ENCODE measurements at regions not wholly inside any gene's neighbourhood (a gene's known extent, or its start where the extent isn't known, plus 50 kb on each side); places are given as distances from the start of the nearest gene placed in this dataset.

- DNase-seq (ENCODE audit: low spot score) = no peak
Measured at GRCh38 chr14:22418631-22419030, 170.4 kb downstream of the DAD1 start.

- no peak for DNase-seq (ENCODE audit: low spot score)
Measured at GRCh38 chr14:22417914-22418313, 171.1 kb downstream of the DAD1 start.

DNA sequence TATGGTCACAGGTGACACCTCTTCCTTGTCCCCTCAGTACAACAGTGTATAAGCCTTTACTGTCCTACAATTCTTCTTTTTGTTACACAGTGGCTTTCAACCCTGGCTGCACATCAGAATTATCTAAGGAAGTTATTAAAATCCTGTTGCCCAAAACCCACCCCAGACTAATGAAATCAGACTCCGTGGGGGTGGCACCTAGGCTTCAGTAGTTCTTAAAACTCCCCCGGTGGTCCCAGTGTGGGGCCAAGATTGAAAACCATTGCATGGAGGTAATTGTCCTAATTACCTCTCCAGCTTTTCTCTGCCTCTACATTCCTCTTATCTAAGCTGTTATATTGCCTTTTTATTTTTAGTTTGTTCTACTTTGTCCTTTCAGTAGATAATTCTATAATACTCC, 172.8 kb downstream of the DAD1 start:
- no peak for DNase-seq (ENCODE audit: low spot score)

DNA sequence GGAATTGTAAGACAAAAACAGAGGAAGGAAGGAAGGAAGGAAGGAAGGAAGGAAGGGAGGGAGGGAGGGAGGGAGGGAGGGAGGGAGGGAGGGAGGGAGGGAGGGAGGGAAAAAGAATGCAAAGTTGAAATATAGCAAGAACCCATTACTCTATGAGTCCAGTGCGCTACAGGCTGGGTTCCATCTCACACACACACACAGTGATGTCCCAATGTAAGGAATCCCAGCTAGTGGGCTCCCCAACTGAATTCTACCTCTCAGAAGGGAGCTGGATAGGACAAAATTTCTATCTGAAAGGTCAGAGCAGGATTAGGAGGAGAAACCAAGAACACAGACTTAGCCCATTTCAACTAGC, 173.4 kb downstream of the DAD1 start:
- no peak for DNase-seq (ENCODE audit: low spot score)

DNA sequence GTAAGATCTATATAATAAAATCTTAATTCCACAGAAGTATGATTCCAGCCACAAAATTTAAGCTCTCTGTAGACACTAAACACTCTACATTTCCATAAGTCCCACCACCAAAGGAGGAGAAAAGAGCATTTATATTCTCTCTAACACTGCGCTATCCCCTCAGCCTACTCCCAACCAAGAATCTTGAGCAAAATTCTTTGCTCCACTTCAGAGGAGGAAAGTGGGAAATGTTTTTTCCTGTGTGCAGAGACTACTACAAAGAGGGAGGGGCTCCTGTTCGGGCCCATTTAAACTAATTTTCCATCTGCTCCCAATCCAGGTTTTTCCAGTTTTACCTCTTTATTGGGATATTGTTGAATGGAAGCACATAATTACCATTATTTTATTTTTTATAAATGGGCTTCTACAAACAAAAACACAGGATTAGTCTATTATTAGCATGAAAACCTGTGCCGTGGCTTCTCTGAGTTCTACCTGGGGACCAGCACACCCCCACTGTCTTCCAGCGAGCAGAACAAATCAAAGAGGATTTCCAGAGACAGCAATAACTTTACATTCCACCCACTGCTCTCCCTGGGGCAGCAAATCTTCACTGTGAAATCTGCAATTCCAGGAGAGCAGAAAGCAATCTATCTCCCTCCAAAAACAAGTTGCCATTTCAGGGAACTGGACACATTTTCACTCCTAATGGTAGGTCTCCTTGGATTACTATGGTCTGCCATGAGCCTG, 174.0 kb downstream of the DAD1 start:
- no peak for DNase-seq (ENCODE audit: low spot score)

DNA sequence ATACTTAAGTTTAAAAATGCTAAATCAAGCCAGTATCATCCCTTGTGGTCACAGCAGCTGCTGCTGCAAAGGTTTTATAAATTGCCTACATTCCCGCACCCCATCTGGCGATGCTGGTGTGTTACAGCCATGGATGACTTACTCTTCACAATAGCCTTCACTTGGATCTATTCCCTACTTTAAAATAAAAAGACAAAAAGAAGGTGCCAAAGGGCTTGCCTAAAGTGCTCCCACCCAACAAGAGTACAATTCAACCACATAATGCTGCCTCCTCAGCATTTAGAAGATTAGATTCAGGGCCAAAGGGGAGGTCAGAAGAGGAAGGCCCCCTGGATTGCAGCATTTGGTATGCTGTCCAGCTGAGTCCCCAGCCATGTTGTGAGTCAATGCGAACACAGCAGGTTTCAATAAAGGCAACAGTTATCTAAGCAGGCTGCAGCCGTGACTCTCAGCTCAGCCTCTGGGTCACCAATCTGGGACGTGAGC, 176.1 kb downstream of the DAD1 start:
- DNase-seq (ENCODE audit: low spot score) = no peak

- DNase-seq (ENCODE audit: low spot score) = no peak
Measured at GRCh38 chr14:22411398-22412055, 177.5 kb downstream of the DAD1 start.

DNA sequence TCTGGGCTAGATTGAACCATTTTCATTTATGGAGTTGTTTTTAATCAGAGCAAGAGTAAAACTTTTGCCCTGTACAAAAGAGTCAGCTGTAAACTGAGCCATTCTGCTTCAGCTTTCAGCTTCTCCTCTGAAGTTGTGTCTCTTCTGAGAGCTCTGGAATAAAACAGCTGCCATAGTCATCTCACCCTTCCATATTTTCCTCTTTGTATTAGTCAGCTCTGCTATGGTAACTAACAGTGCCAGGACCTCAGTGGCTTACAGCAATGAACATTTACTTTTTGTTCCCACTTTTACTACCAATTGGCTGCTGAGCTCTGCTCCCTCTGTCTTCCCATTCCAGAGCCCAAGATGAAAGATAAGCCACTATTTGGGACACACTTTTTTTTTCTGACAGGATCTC, 178.5 kb downstream of the DAD1 start:
- DNase-seq (ENCODE audit: low spot score) = no peak

DNA sequence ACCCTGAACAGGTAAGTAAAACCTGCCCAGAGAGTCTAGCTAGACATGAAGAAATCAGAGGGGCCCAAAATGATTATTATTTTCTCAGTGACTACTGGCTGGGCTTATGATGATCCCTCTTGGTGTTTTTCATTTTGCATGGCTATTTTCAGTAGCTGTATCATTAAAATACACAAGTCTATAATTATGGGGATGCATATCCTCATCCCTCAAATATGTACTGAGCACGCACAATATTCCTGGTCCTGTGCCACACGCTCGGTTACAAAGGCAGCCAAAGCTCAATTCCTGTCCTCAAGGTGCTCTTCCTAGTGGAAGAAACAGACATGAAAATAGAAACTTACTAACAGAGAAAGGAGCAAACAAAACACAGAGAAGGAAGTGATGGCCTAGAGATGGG, 180.0 kb downstream of the DAD1 start:
- no peak for DNase-seq (ENCODE audit: low spot score)

DNA sequence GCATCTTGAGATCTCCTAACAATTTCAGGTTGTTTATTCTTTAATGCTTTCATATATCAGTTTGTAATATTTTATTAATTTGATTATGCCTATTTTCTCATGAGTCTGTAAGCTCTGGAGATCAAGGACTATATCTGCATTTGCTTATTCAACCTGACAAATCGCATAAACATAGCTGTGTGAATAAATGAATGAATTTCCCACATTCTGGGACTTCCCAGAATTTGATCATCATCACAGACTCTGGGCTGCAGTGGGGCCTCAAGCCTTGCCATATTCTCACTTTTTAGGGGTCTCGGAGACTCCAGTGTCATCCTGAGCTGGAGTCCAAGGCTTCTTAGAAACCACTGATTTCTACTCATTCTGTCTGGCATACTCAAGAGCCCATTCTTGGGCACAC, 180.5 kb downstream of the DAD1 start:
- DNase-seq (ENCODE audit: low spot score) = no peak

- DNase-seq (ENCODE audit: low spot score) = no peak
Measured at GRCh38 chr14:22407033-22407432, 182.0 kb downstream of the DAD1 start.

GRCh38 chr14:22405201-22405600, 183.8 kb downstream of the DAD1 start:
- DNase-seq (ENCODE audit: low spot score) = no peak

DNA sequence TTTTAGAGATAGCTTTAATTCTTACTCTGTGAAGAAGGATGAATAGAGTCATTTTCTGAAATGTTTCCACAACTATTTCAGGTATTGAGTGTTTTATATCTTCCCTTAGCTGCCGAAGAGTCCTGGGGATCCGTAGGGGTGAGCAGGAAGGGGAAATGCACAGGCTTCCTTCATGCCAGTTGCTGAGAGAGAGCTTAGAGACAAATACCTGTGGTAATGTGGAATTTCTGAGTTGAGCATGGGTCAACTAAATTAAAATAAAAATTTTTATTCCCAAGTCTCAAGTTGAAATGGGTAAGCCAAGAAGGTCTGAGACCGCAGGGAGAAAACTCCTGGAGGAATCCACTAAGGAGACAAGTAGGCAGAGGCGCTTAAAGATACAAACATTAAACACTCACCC, 185.7 kb downstream of the DAD1 start:
- no peak for DNase-seq (ENCODE audit: low spot score)

DNA sequence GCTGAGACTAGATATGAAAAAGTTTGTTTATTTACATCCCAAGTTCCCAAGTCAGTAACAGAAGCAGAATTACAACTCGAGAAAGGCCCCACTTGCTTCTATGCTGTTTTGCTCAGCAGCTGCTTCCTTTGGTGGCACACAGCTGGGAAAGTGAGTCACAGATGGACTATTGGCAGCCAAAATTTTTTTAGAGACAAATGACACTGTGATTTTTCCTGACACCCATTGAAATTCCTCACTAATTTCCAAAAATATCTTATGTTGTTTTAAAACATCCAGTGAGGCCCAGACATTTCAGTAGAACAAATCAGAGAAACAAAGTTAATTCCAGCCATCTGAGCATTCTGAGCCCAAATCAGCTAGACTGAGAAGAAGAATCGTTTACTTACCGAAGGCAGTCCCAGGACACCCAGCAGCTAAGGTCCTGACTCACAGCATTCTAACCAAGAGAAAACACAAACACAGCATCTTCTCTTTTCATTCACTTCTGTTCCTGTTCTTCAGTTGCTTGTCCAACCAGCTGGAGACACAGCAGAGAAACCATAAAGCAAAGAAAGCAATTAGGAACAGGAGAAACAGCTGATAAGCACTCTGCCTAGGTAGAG, 188.3 kb downstream of the DAD1 start:
- DNase-seq (ENCODE audit: low spot score) = no peak

DNA sequence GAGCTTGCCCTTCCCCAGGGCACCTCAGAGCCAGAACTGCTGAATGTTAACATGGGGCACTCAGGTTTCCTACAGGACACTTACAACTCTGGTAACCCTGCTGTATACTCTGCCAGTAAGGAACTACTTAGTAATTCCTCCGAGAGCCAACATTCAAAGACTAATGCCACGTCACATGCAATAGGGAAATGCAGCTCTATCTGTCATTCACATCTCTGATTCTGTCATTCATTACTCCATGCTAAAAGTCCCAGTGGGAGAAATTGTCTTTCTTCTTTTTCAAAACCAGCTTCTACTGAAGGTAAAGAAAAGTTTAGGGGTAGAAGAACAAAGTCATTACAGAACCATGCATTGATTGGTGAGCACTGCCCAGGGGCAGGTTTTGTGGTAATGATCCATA, 189.2 kb downstream of the DAD1 start:
- DNase-seq (ENCODE audit: low spot score) = no peak

DNA sequence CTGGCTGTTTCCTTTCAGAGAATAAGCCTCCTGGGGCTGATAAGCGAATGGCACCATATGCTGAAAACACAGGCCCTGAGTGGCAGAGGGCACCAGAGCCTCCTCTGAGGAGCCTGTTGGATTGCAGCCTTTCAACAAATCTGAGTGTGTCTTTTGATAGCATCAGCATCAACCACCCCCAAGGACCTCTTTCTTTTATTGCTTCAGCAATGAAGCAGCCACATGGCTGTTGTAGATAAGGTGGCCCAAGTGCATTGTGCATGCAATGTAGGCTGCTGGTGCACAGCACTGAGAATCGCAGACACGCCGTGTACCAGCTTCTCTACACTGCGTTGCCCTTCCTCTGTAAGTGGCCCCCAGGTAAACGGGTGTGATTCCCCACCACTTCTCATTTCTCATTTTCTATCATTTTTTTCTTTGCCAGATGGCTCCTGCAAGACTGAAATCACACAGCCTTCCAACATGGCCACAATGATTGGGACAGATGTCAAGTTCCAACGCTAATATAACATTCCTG, 191.7 kb downstream of the DAD1 start:
- DNase-seq (ENCODE audit: low spot score) = no peak

DNA sequence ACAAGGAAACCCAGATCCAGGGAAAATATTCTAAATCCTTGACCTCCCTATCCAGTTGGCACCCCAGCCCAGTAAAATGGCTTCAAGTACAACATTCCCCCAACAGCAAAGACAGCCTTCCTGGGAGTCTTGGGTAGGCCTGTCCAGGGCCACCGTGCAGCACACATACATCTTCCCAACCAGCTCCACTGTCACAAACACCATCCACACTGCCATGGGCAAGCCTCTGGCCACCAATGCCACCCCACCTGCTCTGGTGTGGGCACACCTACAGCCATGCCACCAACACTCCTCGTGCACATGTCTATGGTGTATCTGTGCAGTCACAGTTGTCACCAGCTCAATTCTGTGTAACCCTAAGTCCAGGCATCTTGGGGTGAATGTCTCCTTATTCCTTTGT, 193.2 kb downstream of the DAD1 start:
- DNase-seq (ENCODE audit: low spot score) = no peak

GRCh38 chr14:22394616-22395015, 194.4 kb downstream of the DAD1 start:
- no peak for DNase-seq (ENCODE audit: low spot score)

DNA sequence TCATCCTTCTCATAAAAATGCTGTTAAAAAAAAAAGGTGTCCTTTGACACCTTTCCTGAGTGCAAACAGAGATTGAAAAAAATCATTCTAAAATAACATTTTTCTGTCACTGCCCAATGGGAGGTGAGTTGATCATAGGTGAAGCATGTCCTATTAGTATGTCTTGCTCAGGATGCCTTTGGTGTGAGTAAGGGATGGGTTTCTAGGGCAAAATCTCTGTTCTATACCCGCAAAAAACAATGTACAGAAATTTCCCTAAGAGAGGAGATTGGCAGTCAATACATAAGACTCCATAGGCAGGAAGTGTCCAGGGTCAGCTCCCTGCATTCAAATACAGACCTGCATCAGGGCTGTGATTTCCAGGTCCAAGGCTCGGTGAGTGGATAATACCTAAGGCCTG, 195.2 kb downstream of the DAD1 start:
- no peak for DNase-seq (ENCODE audit: low spot score)

GRCh38 chr14:22391908-22392565, 197.0 kb downstream of the DAD1 start:
- peak; percentile 81 for DNase-seq (ENCODE audit: low spot score)

DNA sequence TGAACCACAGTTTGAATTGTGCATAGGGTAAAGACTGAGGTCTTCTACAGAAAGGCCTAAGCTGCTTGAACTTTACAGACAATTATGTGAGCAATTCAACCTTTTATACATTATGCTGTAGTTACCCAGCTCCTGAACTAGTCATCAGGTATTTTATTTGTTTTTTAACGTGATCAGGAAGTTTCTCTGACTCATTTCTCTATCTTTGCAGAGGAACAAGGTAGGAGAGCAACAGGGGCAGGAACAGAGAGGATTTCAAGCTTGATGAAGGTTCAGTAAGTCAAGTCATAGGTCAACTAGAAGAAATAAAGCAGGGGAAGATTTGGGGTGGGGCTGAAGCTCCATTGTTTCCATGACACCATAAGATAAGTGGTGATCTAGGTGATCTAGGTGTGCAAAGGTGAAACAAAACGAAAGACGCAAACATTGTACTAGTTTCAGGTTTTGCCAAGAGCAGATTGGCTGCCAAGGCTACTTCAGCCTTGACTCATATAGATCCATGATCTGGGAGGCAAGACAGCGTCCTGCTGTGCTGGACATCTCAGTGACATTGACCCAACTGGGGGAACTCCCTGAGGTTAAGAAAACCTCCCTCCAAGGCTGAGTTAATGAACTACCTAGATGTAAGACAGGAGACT, 198.1 kb downstream of the DAD1 start:
- DNase-seq (ENCODE audit: low spot score) = no peak

DNA sequence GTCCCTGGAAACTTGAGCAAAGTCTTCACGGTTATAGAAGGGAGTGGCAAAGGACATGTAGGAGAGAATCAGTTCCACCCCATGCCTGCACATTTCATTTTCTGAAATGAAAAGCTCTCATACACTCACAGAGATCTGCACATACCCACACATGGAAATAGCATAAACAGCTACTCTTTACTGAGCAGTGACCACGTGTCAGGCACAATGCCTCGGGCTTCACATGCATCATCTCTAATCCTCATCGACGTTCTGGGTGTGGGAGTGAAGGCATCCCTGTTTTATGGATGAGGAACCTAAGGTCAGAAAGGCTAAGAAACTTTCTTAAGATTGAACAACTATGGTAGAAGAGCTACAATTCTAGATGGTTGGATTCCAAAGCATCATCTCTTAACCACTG, 198.8 kb downstream of the DAD1 start:
- no peak for DNase-seq (ENCODE audit: low spot score)
